ENCODE measurements at regions not wholly inside any gene's neighbourhood (a gene's known extent, or its start where the extent isn't known, plus 50 kb on each side); places are given as distances from the start of the nearest gene placed in this dataset.

GRCh38 chr2:12221584-12221983, 475.2 kb downstream of the LPIN1 start:
- FAIRE-seq, result no peak

DNA sequence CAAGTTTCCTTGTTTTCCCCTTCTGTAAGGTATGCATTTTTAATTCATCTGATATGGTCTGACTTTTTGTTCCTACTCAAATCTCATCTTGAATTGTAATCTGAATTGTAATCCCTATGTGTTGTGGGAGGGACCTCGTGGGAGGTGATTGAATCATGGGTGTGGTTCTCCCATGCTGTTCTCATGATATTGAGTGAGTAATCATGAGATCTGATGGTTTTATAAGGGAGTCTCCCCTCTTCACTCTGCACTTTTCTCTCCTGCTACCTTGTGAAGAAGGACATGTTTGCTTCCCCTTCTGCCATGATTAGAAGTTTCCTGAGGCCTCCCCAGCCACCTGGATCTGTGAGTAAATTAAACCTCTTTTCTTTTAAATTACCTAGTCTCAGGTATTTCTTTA, 476.1 kb downstream of the LPIN1 start:
- no peak for FAIRE-seq

More at GRCh38 chr2:12221584-12221983, 475.2 kb downstream of the LPIN1 start:
- TF ChIP-seq, protein P1, sequence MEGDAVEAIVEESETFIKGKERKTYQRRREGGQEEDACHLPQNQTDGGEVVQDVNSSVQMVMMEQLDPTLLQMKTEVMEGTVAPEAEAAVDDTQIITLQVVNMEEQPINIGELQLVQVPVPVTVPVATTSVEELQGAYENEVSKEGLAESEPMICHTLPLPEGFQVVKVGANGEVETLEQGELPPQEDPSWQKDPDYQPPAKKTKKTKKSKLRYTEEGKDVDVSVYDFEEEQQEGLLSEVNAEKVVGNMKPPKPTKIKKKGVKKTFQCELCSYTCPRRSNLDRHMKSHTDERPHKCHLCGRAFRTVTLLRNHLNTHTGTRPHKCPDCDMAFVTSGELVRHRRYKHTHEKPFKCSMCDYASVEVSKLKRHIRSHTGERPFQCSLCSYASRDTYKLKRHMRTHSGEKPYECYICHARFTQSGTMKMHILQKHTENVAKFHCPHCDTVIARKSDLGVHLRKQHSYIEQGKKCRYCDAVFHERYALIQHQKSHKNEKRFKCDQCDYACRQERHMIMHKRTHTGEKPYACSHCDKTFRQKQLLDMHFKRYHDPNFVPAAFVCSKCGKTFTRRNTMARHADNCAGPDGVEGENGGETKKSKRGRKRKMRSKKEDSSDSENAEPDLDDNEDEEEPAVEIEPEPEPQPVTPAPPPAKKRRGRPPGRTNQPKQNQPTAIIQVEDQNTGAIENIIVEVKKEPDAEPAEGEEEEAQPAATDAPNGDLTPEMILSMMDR (IDR thresholded peaks at IDR 0.05; ENCODE audit: insufficient read depth, missing control alignments), result no peak
- DNase-seq (ENCODE audit: insufficient read length, low spot score), result no peak

DNA sequence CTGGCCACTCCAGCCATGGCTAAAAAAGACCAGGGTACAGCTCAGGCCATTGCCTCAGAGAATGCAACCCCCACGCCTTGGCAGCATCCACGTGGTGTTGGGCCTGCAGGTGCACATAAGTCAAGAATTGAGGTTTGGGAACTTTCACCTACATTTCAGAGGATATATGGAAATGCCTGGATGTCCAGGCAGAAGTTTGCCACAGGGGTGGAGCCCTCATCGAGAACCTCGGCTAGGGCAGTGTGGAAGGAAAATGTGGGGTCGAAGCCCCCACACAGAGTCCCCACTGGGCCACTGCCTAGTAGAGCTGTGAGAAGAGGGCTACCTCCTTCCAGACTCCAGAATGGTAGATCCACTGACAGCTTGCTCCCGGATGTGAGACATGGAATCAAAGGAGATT, 477.3 kb downstream of the LPIN1 start:
- TF ChIP-seq, protein P1 (IDR thresholded peaks at IDR 0.05; ENCODE audit: insufficient read depth, missing control alignments), result no peak
- FAIRE-seq, result no peak
- DNase-seq (ENCODE audit: insufficient read length, low spot score), result no peak

More for the DNA sequence above, 476.1 kb downstream of the LPIN1 start:
- no peak for DNase-seq (ENCODE audit: insufficient read length, low spot score)
- TF ChIP-seq, protein P1 (IDR thresholded peaks at IDR 0.05; ENCODE audit: insufficient read depth, missing control alignments), result no peak

GRCh38 chr2:12226653-12227052, 480.2 kb downstream of the LPIN1 start:
- DNase-seq (ENCODE audit: insufficient read length, low spot score) (no peak), FAIRE-seq (no peak)

GRCh38 chr2:12227941-12228608, 481.6 kb downstream of the LPIN1 start:
- TF ChIP-seq, protein P1 (IDR thresholded peaks at IDR 0.05; ENCODE audit: insufficient read depth, missing control alignments), result no peak
- FAIRE-seq, result no peak
- DNase-seq (ENCODE audit: insufficient read length, low spot score), result no peak

More at GRCh38 chr2:12226653-12227052, 480.2 kb downstream of the LPIN1 start:
- TF ChIP-seq, protein P1 (IDR thresholded peaks at IDR 0.05; ENCODE audit: insufficient read depth, missing control alignments), result no peak

DNA sequence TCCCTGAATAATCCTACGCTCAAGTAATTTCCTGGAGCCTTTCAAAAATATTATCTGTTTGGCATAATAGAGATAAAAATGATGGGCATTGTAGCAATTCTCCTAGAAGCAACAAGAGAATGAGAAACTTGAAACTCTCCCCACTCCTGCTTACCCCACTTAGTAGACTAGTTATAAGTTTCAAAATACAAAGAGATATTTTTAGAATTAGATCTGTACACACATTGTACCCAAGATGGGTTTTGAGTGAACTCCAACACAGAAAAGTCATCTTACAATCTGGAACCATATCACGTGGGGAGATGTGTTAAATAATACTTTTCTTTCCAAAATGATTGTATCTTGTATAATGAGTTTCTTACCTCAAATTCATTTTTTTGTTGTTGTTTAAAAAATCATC, 484.9 kb downstream of the LPIN1 start:
- FAIRE-seq (no peak), DNase-seq (ENCODE audit: insufficient read length, low spot score) (no peak)
- TF ChIP-seq, protein P1 (IDR thresholded peaks at IDR 0.05; ENCODE audit: insufficient read depth, missing control alignments), result no peak

DNA sequence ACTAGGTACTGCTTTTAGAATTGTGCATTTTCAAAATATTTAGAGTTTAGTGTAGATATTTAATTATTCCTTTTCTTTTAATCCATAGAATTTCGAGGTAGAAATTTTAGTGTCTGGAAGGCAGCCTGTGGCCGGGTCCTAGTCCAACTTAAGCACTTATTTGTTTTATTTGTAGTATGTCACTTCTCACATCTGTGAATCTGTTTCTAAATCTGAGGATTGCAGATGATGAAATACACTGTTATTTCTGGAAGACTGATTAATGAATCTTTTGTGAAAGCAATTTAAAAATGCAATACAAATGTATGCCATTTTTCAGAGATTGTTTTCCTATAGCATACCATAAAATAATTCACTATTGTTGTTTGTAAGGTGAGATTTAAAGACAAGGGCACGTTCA, 483.9 kb upstream of the TRIB2 start:
- DNase-seq (ENCODE audit: insufficient read length, low spot score), result no peak
- FAIRE-seq, result no peak
- TF ChIP-seq, protein P1 (IDR thresholded peaks at IDR 0.05; ENCODE audit: insufficient read depth, missing control alignments), result no peak
